Right lobe of liver (tissue), 4 donors: ENCODE measurements at regions not wholly inside any gene's neighbourhood (a gene's known extent, or its start where the extent isn't known, plus 50 kb on each side); places are given as distances from the start of the nearest gene placed in this dataset.

ENCODE experiments used
- CTCF ChIP-seq, 4 donors: fragments of 200-600 bp in 3 of 4; fragments of 450-650 bp in 1 of 4; IDR thresholded peaks; one replicate each; pipeline versions ENCODE4 v1.5.1 to v1.8.0; 2016 to 2022; ENCODE audit warnings: antibody characterized with exemption in 4 of 4, mild to moderate bottlenecking in 2 of 4
- POLR2A ChIP-seq: fragments of 450-650 bp; IDR thresholded peaks from one replicate; pipeline ENCODE4 v1.6.1; 2017; ENCODE audit warnings: antibody characterized with exemption, mild to moderate bottlenecking
- donor health status: DM: no; HTN: no; CAD: no.
- donor health status: DM: no; HTN: no; CAD: no.
- donor health status: DM: no; HTN: yes; CAD: no.

- TF ChIP-seq CTCF (IDR thresholded peaks at IDR 0.05) (no peak), POLR2A (no peak)
Observed at GRCh38 chr20:11833825-11834224, 83.9 kb upstream of the BTBD3 start.
